IMR-90 (cell line): ENCODE measurements at regions not wholly inside any gene's neighbourhood (a gene's known extent, or its start where the extent isn't known, plus 50 kb on each side); places are given as distances from the start of the nearest gene placed in this dataset.

ENCODE experiments used
- CEBPB ChIP-seq: IDR thresholded peaks from 2 replicates; pipeline ENCODE4 v1.6.1; 2012; ENCODE audit warnings: low read depth, low read length, improper control_type of control experiment
- MAFK ChIP-seq: IDR thresholded peaks from 2 replicates; pipeline ENCODE4 v1.6.1; 2012; ENCODE audit warnings: low read depth, low read length, improper control_type of control experiment
- MAZ ChIP-seq: IDR thresholded peaks from 2 replicates; pipeline ENCODE4 v1.6.1; 2012; ENCODE audit warnings: low read depth, mild to moderate bottlenecking, low read length, improper control_type of control experiment, moderate library complexity, borderline replicate concordance
- POLR2A ChIP-seq: IDR thresholded peaks from 2 replicates; pipeline ENCODE4 v1.6.1; 2012; ENCODE audit warnings: mild to moderate bottlenecking, low read depth, low read length
- RCOR1 ChIP-seq: IDR thresholded peaks from 2 replicates; pipeline ENCODE4 v1.6.1; 2012; ENCODE audit warnings: mild to moderate bottlenecking, low read length, improper control_type of control experiment; ENCODE audit not compliant: insufficient replicate concordance
- RFX5 ChIP-seq: IDR thresholded peaks from 2 replicates; pipeline ENCODE4 v1.8.0; 2012; ENCODE audit warnings: low read depth, mild to moderate bottlenecking, low read length, moderate library complexity
- SMC3 ChIP-seq: fragments of 150-350 bp; IDR thresholded peaks from 2 replicates; pipeline ENCODE4 v1.6.1; 2016; ENCODE audit warnings: low read depth, mild to moderate bottlenecking, antibody characterized with exemption, low read length, moderate library complexity
- USF2 ChIP-seq: fragments of 150-350 bp; IDR thresholded peaks from 2 replicates; pipeline ENCODE4 v1.6.1; 2017; ENCODE audit warnings: mild to moderate bottlenecking, antibody characterized with exemption, low read length, low read depth
- TF ChIP-seq, protein P1 (sequence below): conservative IDR thresholded peaks from 2 replicates; pipeline ENCODE4 v1.5.1; 2012; ENCODE audit warnings: mild to moderate bottlenecking, low read depth, low read length, improper control_type of control experiment
- TF ChIP-seq, protein P2 (sequence below): fragments of 150-350 bp; IDR thresholded peaks from 2 replicates; pipeline ENCODE4 v1.6.1; 2016; ENCODE audit warnings: low read depth, mild to moderate bottlenecking, low read length, moderate library complexity, borderline replicate concordance

- TF ChIP-seq, protein P1, sequence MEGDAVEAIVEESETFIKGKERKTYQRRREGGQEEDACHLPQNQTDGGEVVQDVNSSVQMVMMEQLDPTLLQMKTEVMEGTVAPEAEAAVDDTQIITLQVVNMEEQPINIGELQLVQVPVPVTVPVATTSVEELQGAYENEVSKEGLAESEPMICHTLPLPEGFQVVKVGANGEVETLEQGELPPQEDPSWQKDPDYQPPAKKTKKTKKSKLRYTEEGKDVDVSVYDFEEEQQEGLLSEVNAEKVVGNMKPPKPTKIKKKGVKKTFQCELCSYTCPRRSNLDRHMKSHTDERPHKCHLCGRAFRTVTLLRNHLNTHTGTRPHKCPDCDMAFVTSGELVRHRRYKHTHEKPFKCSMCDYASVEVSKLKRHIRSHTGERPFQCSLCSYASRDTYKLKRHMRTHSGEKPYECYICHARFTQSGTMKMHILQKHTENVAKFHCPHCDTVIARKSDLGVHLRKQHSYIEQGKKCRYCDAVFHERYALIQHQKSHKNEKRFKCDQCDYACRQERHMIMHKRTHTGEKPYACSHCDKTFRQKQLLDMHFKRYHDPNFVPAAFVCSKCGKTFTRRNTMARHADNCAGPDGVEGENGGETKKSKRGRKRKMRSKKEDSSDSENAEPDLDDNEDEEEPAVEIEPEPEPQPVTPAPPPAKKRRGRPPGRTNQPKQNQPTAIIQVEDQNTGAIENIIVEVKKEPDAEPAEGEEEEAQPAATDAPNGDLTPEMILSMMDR = no peak
- TF ChIP-seq POLR2A (no peak), MAFK (no peak), SMC3 (no peak), RFX5 (no peak), CEBPB (no peak), MAZ (no peak), USF2 (no peak), RCOR1 (no peak)
- TF ChIP-seq, protein P2, sequence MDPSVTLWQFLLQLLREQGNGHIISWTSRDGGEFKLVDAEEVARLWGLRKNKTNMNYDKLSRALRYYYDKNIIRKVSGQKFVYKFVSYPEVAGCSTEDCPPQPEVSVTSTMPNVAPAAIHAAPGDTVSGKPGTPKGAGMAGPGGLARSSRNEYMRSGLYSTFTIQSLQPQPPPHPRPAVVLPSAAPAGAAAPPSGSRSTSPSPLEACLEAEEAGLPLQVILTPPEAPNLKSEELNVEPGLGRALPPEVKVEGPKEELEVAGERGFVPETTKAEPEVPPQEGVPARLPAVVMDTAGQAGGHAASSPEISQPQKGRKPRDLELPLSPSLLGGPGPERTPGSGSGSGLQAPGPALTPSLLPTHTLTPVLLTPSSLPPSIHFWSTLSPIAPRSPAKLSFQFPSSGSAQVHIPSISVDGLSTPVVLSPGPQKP = no peak
Measured at GRCh38 chr21:35338881-35339632, 290.0 kb upstream of the RUNX1 start.
